GM23248 (cell line): ENCODE measurements at regions not wholly inside any gene's neighbourhood (a gene's known extent, or its start where the extent isn't known, plus 50 kb on each side); places are given as distances from the start of the nearest gene placed in this dataset.

Source experiments
- EZH2 ChIP-seq: fragments of 200-600 bp; sonication (generic); IDR thresholded peaks from 2 replicates; pipeline ENCODE4 v1.6.1; 2018; ENCODE audit warnings: antibody characterized with exemption, mild to moderate bottlenecking; ENCODE audit not compliant: insufficient read depth, poor library complexity, severe bottlenecking
- EZH2phosphoT487 ChIP-seq: fragments of 200-600 bp; sonication (generic); IDR thresholded peaks from 2 replicates; pipeline ENCODE4 v1.6.1; 2018; ENCODE audit warnings: antibody characterized with exemption, moderate library complexity, mild to moderate bottlenecking, low read depth; ENCODE audit not compliant: insufficient read depth

DNA sequence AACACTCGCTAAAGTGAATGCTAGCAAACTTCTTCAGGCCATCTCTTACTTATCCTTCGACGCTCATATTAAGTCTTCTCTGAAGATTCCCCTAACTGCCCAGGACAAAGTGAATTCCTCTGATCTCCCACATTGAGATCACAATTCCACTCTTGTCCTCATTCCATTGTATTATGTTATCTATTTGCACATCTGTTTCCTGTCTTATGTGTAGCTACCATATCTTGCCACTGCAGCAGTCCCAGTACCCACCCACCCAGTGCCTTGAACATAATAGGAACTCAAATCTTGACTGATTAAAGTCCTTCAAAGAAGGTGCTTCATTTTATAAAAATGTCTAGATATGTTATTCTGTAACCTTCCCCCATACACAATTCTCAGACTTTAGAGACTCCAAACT, 702.3 kb downstream of the DIAPH3 start:
- TF ChIP-seq EZH2: no peak
- TF ChIP-seq EZH2phosphoT487: no peak
